ENCODE measurements at regions not wholly inside any gene's neighbourhood (a gene's known extent, or its start where the extent isn't known, plus 50 kb on each side); places are given as distances from the start of the nearest gene placed in this dataset.

DNA sequence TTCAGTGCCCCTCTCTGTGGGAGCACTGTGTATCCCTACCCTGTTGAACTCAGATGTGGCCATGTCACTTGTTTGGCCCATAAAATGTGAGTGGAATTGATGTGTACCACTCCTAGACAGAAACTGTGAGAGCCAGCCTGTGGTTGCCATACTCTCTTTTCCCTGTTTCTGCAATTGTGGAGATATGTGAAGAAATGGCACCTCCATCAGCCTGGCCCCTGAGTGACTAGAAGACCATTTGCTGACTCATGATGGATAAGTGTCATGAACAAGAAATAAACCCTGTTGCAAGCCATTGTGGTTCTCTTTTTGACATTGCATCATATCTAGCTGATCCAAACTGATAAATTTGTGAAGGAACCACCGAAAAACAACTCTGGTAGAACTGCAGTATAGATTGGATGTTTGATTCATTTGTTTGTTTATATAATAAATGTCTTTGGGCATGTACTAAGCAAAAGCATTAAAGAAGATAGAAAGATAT lies 193.7 kb upstream of the FOXN2 start:
- TF ChIP-seq, protein P1, sequence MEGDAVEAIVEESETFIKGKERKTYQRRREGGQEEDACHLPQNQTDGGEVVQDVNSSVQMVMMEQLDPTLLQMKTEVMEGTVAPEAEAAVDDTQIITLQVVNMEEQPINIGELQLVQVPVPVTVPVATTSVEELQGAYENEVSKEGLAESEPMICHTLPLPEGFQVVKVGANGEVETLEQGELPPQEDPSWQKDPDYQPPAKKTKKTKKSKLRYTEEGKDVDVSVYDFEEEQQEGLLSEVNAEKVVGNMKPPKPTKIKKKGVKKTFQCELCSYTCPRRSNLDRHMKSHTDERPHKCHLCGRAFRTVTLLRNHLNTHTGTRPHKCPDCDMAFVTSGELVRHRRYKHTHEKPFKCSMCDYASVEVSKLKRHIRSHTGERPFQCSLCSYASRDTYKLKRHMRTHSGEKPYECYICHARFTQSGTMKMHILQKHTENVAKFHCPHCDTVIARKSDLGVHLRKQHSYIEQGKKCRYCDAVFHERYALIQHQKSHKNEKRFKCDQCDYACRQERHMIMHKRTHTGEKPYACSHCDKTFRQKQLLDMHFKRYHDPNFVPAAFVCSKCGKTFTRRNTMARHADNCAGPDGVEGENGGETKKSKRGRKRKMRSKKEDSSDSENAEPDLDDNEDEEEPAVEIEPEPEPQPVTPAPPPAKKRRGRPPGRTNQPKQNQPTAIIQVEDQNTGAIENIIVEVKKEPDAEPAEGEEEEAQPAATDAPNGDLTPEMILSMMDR (conservative IDR thresholded peaks at IDR 0.05; ENCODE audit: low read depth in 2 of 2), result no peak
- TF ChIP-seq EZH2 (IDR thresholded peaks at IDR 0.05; ENCODE audit: low read depth, unreplicated experiment) (no peak), EZH2phosphoT487 (IDR thresholded peaks at IDR 0.05; ENCODE audit: unreplicated experiment) (no peak), POLR2AphosphoS5 (IDR thresholded peaks at IDR 0.05; ENCODE audit: low read depth) (no peak), ZNF331 (CRISPR knock-in tag; IDR thresholded peaks at IDR 0.05; ENCODE audit: low read depth) (no peak), JUNB (IDR thresholded peaks at IDR 0.05; ENCODE audit: unreplicated experiment) (no peak), ZNF114 (CRISPR knock-in tag; IDR thresholded peaks at IDR 0.05) (no peak)
- TF ChIP-seq, protein P2, sequence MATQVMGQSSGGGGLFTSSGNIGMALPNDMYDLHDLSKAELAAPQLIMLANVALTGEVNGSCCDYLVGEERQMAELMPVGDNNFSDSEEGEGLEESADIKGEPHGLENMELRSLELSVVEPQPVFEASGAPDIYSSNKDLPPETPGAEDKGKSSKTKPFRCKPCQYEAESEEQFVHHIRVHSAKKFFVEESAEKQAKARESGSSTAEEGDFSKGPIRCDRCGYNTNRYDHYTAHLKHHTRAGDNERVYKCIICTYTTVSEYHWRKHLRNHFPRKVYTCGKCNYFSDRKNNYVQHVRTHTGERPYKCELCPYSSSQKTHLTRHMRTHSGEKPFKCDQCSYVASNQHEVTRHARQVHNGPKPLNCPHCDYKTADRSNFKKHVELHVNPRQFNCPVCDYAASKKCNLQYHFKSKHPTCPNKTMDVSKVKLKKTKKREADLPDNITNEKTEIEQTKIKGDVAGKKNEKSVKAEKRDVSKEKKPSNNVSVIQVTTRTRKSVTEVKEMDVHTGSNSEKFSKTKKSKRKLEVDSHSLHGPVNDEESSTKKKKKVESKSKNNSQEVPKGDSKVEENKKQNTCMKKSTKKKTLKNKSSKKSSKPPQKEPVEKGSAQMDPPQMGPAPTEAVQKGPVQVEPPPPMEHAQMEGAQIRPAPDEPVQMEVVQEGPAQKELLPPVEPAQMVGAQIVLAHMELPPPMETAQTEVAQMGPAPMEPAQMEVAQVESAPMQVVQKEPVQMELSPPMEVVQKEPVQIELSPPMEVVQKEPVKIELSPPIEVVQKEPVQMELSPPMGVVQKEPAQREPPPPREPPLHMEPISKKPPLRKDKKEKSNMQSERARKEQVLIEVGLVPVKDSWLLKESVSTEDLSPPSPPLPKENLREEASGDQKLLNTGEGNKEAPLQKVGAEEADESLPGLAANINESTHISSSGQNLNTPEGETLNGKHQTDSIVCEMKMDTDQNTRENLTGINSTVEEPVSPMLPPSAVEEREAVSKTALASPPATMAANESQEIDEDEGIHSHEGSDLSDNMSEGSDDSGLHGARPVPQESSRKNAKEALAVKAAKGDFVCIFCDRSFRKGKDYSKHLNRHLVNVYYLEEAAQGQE (IDR thresholded peaks at IDR 0.05; ENCODE audit: unreplicated experiment), result no peak
- TF ChIP-seq, protein P3, sequence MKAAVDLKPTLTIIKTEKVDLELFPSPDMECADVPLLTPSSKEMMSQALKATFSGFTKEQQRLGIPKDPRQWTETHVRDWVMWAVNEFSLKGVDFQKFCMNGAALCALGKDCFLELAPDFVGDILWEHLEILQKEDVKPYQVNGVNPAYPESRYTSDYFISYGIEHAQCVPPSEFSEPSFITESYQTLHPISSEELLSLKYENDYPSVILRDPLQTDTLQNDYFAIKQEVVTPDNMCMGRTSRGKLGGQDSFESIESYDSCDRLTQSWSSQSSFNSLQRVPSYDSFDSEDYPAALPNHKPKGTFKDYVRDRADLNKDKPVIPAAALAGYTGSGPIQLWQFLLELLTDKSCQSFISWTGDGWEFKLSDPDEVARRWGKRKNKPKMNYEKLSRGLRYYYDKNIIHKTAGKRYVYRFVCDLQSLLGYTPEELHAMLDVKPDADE (IDR thresholded peaks at IDR 0.05), result no peak

Data from GM23338 (cell line).